ENCODE measurements at regions not wholly inside any gene's neighbourhood (a gene's known extent, or its start where the extent isn't known, plus 50 kb on each side); places are given as distances from the start of the nearest gene placed in this dataset.

DNA sequence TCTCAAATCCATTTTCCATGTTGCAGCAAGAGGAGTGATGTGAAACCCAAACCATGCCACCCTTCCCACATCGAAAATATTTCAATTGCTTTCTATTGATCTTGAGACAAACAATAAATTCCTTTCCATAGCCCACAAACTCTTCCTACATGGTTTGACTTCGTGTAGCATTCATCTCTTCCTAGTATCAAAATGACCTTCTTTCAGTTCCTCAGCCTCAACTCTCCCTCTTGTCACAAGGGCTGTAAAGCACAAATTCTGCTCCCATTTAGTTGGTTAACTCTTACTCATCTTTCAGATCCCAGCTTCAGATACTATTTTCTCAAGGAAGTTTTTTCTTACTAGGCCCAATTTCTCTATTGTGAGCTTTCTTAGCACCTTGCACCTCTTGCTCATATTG, 99.0 kb downstream of the ZNF281 start:
- Histone ChIP-seq H2BK20ac (ENCODE audit: low read depth, low read length, poor library complexity, severe bottlenecking) (no peak overlapping the region), H3K9me3 (ENCODE audit: control insufficient read depth, low read depth, low read length) (no peaks in the 10 kb centered on the region), H3K14ac (ENCODE audit: insufficient read depth, low read length) (no peak overlapping the region), H3K27ac (ENCODE audit: insufficient read length, low read depth, low read length) (no peak overlapping the region), H4K5ac (ENCODE audit: insufficient read length, low read depth, low read length) (no peak overlapping the region), H3K4me1 (ENCODE audit: insufficient read depth, low read length) (no peaks in the 10 kb centered on the region), H3K79me2 (ENCODE audit: insufficient read depth, low read length) (no peaks in the 10 kb centered on the region), H3T11ph (ENCODE audit: low read length) (no peak overlapping the region), H3K4ac (ENCODE audit: low read depth, low read length) (no peak overlapping the region), H2AFZ (ENCODE audit: low read length) (no peak overlapping the region), H3K23me2 (ENCODE audit: insufficient read length, low read depth, low read length, poor library complexity, severe bottlenecking) (no peaks in the 10 kb centered on the region), H2AK5ac (ENCODE audit: insufficient read length, low read length) (no peak overlapping the region), H3K4me2 (ENCODE audit: insufficient read depth, insufficient read length, low read length) (no peak overlapping the region), H4K91ac (ENCODE audit: insufficient read length, low read depth, low read length) (no peak overlapping the region), H3K18ac (ENCODE audit: insufficient read length, low read depth, low read length) (no peak overlapping the region), H3K56ac (ENCODE audit: insufficient read length, low read depth, low read length) (no peak overlapping the region), H2BK5ac (ENCODE audit: insufficient read length, low read length) (no peak overlapping the region), H2BK15ac (ENCODE audit: low read depth, low read length) (no peak overlapping the region), H3K23ac (ENCODE audit: insufficient read length, low read depth, low read length) (no peak overlapping the region), H4K8ac (replicated peaks; ENCODE audit: insufficient read length, low read depth, low read length) (no peak overlapping the region), H3K9ac (ENCODE audit: extremely low read depth, insufficient read length, low read length) (no peak overlapping the region), H3K27me3 (ENCODE audit: insufficient read depth, low read length) (no peaks in the 10 kb centered on the region), H2BK12ac (ENCODE audit: insufficient read length, low read depth, low read length) (no peak overlapping the region), H4K20me1 (ENCODE audit: control insufficient read depth, insufficient read depth, insufficient read length) (no peaks in the 10 kb centered on the region), H3K79me1 (ENCODE audit: insufficient read depth, low read depth, low read length, poor library complexity, severe bottlenecking) (no peaks in the 10 kb centered on the region), H2BK120ac (ENCODE audit: low read depth, low read length, poor library complexity, severe bottlenecking) (no peak overlapping the region)
- WGBS (ENCODE audit: extremely low coverage, insufficient read length, low lambda C conversion rate), result no CpG with 5 or more reads among the region's 2 CpGs
- Mint-ChIP-seq H3K36me3 (ENCODE audit: insufficient read depth in 1 of 3, low read depth in 3 of 3) (no peaks in the 10 kb centered on the region), H3K27me3 (ENCODE audit: low read depth) (no peaks in the 10 kb centered on the region), H3K9me3 (no peaks in the 10 kb centered on the region), H3K4me3 (no peak overlapping the region), H3K4me1 (peaks cover 13 to 16% of the 10 kb centered on the region in 2 experiments), H3K27ac (no peak overlapping the region)
- TF ChIP-seq, protein P1, sequence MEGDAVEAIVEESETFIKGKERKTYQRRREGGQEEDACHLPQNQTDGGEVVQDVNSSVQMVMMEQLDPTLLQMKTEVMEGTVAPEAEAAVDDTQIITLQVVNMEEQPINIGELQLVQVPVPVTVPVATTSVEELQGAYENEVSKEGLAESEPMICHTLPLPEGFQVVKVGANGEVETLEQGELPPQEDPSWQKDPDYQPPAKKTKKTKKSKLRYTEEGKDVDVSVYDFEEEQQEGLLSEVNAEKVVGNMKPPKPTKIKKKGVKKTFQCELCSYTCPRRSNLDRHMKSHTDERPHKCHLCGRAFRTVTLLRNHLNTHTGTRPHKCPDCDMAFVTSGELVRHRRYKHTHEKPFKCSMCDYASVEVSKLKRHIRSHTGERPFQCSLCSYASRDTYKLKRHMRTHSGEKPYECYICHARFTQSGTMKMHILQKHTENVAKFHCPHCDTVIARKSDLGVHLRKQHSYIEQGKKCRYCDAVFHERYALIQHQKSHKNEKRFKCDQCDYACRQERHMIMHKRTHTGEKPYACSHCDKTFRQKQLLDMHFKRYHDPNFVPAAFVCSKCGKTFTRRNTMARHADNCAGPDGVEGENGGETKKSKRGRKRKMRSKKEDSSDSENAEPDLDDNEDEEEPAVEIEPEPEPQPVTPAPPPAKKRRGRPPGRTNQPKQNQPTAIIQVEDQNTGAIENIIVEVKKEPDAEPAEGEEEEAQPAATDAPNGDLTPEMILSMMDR (conservative IDR thresholded peaks at IDR 0.05), result no peak
- no peak for DNase-seq

All from H9 (cell line).